ENCODE measurements at regions not wholly inside any gene's neighbourhood (a gene's known extent, or its start where the extent isn't known, plus 50 kb on each side); places are given as distances from the start of the nearest gene placed in this dataset.

DNA sequence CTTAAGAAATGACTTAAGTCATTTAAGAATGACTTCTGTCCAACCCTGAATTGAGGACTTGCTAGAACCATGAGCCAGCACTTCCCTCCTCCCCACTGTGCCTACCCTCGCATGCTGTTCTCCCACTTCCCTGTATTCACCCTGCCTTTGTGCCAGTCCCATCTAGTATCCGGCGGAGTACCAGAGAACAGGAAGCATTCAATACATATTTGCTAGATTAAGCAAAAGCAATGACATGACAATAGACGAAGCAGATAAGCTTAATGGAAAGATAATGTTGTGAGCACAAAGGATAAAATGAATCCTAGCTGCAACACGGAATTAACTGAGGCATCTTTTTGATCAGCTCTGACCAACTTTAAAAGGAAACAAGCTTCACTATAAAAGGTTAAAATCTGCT is 328.5 kb downstream of the TDRD15 start:
- DNase-seq = no peak

DNA sequence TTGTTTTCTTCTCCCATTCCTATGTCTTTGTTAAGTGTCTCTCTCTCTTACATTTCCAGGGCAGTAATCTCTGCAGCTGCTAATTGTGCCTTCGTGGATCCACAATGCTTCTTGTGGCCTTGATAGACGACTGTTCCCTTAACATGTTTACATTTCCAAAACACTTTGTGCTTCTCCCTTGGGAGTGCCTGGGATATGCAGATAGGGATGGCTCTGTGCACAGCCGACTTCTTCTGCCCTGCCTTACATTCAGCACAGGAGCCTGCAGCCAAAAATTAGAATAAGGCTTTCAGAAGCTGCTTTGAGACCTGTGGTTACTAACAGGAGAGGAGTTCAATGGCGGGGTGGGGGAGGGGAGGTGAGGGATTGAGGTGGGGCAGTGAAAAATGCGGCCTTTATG is 328.9 kb downstream of the TDRD15 start:
- DNase-seq = no peak

- no peak for DNase-seq
These were observed 330.1 kb downstream of the TDRD15 start for GRCh38 chr2:21453723-21454450.

DNA sequence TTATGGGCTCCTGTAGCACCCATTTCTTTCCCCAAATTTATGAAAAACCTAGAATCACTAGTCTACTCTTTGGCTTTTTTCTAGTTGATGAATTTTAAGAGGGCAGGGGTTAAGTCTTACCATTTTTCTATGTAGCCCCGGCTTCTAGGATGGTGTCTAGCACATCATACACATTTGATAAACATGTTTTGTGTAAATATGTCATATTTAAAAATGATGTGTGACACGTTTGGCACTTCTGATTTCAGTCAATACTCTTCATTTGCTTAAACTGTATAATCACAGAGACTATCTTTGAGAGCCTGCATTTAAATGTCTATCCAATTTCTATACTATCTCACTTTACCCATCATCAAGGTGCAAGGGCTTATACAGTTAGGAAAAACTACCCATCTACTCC is 331.1 kb downstream of the TDRD15 start:
- no peak for DNase-seq

DNA sequence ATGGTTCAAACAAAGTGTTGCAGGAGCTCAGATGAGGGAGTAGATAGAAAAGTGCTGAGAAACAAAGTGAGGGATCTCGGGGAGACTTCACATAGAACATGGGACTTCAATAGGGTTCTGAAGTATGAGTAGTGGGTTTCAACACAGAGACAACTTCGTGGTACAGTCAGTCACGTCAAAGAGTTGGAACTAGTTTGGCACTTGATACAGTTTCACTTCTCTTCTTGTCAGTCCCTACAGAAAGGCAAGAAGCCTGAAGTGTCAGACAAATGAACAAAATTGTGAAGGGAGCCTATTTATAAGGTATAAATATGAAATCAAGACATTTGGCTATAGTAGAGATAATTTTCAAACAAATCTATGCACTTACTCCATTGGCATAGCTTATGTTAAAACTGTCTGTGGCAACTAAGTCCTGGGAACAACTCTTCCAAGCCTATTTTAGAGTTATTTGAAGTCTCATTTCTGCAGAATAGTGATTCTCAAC is 338.0 kb downstream of the TDRD15 start:
- DNase-seq = no peak

DNA sequence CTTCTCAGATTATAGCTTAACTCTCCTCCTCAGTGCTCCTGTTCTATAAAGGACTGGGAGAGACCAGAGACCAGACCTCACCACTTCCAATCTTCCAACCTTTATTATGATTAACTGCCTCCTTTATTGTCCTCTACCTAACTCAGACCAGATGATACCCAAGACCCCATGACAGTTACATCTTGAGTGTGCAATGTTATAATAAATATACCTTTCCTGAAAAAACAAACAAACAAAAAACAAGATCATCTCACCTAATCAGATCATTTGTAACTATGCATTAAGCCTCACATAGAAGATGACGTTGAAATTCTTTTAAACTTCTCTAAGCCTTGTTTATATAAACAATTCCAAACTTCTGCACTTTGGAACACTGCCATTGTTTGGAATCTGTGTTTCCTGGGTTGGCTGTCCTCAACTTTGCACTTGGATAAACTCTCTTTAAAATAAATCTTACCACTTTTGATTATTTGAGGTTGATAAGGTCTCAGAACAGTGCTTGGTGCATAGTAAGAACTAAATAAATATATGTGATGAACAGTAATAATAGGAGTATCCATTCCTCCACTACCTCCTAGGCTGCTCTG is 342.7 kb downstream of the TDRD15 start:
- no peak for DNase-seq

DNA sequence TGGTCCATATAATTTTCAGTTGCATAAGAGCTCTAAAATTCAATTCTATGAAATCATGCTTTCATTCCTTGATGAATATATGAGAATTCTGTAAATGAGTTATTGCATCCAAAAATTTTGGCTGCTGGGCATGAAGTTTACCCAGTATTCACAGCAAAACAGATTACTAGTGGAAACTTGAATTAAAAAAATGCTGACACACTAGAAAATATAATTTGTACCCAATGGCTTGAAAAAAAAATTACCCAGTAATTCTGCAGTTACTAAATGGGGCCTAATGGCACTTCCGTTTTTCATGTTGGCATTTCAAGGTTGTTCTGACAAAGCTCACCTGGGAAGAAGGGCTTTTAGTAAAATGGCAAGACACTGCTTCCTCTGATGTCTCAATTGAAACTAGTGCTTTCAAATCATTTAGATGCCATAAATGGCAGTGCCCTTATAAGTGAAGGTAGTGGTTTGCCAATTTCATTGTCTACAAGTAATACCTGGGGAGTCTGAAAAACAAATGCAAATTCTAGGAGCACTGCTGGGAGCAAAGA is 343.6 kb downstream of the TDRD15 start:
- no peak for DNase-seq

GRCh38 chr2:21467910-21468309 is 344.1 kb downstream of the TDRD15 start:
- no peak for DNase-seq

- no peak for DNase-seq
These were observed 344.9 kb downstream of the TDRD15 start for GRCh38 chr2:21468624-21469023.

DNA sequence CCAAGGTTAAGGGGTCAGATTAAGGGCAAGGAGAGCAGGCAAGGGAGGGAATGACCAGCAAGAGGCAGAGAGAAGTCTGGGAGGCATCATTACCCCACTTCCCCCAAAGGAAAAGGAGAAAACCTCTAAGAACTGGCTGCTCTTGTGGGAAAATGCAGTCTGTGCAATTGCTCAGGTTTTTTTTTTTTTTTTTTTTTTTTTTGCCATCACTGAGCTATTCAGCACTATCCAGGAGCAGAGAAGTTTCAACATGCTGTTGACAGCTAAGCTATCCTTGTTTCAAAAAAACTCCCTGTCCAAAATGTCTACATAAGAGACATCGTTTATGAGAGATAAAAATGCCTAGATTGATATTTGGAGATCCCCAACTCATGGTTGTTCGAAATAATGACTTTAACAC is 345.4 kb downstream of the TDRD15 start:
- no peak for DNase-seq

DNA sequence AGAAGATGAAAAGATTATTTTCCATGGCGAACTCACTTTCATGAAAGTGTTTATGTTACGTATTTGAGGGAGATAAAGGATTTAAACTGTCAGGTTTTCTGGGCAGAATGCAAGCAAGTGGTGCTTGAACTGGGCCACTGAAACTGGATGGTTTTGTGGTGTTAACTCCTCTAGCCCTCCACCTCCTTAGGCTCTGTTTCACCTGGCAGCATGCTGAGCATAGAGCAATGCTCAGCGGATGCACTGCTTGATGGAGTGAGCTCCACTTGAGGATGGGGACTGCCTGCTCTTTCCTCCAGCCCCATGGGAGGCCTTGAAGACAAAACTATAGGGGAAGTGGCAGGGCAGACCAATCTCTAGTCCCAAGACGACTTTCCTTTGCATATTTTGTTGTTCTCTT is 345.8 kb downstream of the TDRD15 start:
- DNase-seq = no peak

DNA sequence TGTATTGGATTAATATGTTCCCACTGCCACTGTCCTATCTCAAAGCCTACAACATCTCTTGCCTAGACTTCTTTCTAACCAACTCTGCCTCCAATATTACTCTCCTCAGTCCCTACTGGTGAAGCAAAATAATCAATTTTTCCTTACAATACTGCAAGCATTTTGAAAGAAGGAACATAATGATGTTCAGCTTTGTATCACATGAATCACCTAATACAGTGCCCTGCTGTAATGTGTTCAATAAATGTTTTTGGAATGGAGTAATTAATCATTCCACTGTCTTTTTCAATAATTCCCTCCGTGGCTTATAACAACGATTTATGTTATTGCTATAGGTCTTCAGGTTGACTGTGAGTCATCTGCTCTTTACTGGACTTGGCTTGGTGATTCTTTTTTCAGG is 356.4 kb downstream of the TDRD15 start:
- no peak for DNase-seq

GRCh38 chr2:21484643-21485042 is 360.9 kb downstream of the TDRD15 start:
- DNase-seq = no peak

- DNase-seq = no peak
These were observed 362.7 kb downstream of the TDRD15 start for GRCh38 chr2:21486445-21486844.

GRCh38 chr2:21489080-21489479 is 365.3 kb downstream of the TDRD15 start:
- DNase-seq = no peak

GRCh38 chr2:21498016-21498415 is 374.2 kb downstream of the TDRD15 start:
- DNase-seq = no peak

DNA sequence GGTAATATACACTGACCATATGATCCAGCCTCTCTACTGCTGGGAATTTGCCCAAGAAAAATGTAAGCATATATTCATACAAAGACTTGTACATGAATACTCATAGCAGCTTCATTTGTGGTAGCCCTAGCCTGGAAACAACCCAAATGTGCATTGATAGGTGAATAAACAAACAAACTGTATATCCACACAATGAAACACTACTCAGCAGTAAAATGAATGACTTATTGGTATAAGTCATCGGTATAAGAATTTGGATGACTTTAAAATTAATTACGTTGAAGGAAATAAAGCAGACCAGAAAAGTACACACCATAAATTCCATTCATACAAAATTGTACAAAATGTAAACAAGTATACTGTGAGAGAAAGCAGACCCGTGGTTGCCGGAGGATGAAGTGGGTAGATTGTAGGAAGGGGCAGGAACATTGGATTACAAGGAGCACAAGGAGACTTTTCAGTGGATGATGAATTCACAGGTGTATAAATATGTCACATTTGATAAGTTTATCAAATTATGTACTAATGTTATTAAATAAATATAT is 376.7 kb downstream of the TDRD15 start:
- DNase-seq = no peak

GRCh38 chr2:21501376-21502027 is 377.7 kb downstream of the TDRD15 start:
- peak; percentile 94 for DNase-seq

- DNase-seq = peak; percentile 78
These were observed 392.1 kb downstream of the TDRD15 start for GRCh38 chr2:21515903-21516302.

DNA sequence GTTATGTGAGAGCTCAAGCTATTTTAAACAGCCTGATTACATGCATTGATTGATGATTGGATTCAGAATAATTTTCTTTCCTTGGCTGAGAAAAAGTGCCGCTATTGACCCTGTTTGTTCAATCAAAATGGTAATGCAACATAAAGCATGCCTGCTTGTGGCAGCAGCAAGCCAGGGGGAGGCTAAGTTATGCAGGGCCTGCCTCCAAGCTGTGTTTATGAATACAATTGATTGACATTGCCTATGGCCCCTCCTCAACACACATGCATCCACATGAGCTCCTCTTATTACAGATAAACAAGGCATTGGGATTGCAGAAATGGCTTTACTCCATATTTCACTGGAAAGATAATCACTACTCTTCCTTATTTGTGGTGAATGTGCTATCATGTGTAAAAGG is 395.6 kb downstream of the TDRD15 start:
- DNase-seq = peak; percentile 65

- DNase-seq = no peak
These were observed 396.1 kb downstream of the TDRD15 start for GRCh38 chr2:21519821-21520220.

- no peak for DNase-seq
These were observed 412.1 kb downstream of the TDRD15 start for GRCh38 chr2:21535826-21536225.

DNA sequence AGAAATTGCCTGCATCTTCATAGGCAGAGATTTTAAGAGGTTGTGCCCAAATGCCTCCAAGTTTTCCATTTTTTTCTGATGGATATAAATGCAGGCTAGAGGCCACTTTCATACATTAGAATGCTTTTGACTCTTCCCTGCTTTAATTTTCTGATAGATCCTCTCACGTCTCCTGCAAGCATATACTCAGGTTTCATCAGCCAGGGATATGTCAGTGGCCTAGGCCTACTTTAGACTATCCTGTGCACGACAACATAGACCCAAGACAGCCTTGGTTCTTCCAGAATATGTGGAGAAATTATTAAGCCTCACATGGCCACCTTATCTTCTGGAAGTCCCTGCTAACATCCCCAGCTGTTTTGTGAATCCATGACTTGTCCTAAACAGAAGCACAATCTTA is 415.9 kb downstream of the TDRD15 start:
- no peak for DNase-seq

DNA sequence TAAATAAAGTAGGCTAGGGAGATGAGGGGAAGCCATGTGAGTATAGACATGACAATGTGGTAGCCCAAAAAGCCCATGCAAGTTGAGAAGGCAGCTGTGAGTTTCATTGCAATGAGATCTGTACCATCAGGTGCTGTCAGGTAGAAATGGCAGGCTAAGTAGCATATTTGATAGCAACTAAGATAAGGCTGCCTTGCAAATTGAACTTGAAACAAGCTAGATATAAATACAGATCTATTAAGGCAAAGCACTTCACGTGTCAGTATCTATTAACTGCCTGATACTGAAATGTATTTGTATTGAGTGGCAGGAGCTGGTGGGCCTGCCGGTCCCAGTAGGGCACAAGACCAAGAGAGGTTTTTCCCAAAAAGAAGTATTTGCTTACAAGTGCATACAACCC is 419.9 kb downstream of the TDRD15 start:
- DNase-seq = no peak
